SK-N-SH treated with all-trans-retinoic acid at 6 μM for 48 hours (cell line): ENCODE measurements at regions not wholly inside any gene's neighbourhood (a gene's known extent, or its start where the extent isn't known, plus 50 kb on each side); places are given as distances from the start of the nearest gene placed in this dataset.

Experiments
- ARNTL ChIP-seq: fragments of 450-650 bp; formaldehyde crosslinking; IDR thresholded peaks from 2 replicates; pipeline ENCODE4 v1.5.0; 2020; ENCODE audit warnings: low read depth, mild to moderate bottlenecking, moderate library complexity, borderline replicate concordance
- GLIS3 ChIP-seq: fragments of 250-450 bp; sonication (Bioruptor Pico); IDR thresholded peaks from 2 replicates; pipeline ENCODE4 v1.5.0; 2020; ENCODE audit warnings: mild to moderate bottlenecking, moderate library complexity
- PATZ1 ChIP-seq: fragments of 250-450 bp; sonication (Bioruptor Pico); IDR thresholded peaks from 2 replicates; pipeline ENCODE4 v1.8.0; 2020; ENCODE audit warnings: mild to moderate bottlenecking, moderate library complexity, borderline replicate concordance
- PPARA ChIP-seq: fragments of 250-450 bp; sonication (Bioruptor Pico); IDR thresholded peaks from 2 replicates; pipeline ENCODE4 v1.5.0; 2020; ENCODE audit warnings: mild to moderate bottlenecking, borderline replicate concordance
- ZFP3 ChIP-seq: fragments of 250-450 bp; sonication (Bioruptor Pico); IDR thresholded peaks from 2 replicates; pipeline ENCODE4 v1.5.0; 2020; ENCODE audit warnings: mild to moderate bottlenecking, moderate library complexity
- TF ChIP-seq, protein P1 (sequence below): fragments of 250-450 bp; sonication (Bioruptor Pico); IDR thresholded peaks from 2 replicates; pipeline ENCODE4 v1.5.0; 2020; ENCODE audit warnings: mild to moderate bottlenecking, moderate library complexity

DNA sequence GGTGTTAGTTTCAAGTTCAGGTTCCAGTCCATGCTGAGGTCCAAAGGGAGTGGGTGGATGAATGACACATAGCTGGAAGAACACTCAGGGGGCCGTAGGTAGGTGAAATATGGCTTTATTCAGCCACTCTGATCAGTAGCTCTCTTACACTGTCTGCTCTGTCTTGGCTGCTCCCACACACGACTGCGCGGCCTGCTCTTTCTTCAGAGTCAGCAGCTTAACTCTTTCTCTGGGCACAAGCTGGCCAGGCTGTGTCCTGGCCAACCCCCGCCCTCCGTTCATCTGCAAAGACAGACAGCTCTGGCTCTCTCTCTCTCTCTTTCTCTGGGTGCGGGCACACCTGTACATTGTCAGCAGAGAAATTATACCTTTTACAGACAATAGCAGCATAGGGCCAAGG lies 317.4 kb upstream of the SORCS1 start:
- TF ChIP-seq GLIS3 (no peak), ARNTL (no peak), PATZ1 (CRISPR knock-in tag) (no peak), ZFP3 (CRISPR knock-in tag) (no peak), PPARA (CRISPR knock-in tag) (no peak)
- TF ChIP-seq, protein P1, sequence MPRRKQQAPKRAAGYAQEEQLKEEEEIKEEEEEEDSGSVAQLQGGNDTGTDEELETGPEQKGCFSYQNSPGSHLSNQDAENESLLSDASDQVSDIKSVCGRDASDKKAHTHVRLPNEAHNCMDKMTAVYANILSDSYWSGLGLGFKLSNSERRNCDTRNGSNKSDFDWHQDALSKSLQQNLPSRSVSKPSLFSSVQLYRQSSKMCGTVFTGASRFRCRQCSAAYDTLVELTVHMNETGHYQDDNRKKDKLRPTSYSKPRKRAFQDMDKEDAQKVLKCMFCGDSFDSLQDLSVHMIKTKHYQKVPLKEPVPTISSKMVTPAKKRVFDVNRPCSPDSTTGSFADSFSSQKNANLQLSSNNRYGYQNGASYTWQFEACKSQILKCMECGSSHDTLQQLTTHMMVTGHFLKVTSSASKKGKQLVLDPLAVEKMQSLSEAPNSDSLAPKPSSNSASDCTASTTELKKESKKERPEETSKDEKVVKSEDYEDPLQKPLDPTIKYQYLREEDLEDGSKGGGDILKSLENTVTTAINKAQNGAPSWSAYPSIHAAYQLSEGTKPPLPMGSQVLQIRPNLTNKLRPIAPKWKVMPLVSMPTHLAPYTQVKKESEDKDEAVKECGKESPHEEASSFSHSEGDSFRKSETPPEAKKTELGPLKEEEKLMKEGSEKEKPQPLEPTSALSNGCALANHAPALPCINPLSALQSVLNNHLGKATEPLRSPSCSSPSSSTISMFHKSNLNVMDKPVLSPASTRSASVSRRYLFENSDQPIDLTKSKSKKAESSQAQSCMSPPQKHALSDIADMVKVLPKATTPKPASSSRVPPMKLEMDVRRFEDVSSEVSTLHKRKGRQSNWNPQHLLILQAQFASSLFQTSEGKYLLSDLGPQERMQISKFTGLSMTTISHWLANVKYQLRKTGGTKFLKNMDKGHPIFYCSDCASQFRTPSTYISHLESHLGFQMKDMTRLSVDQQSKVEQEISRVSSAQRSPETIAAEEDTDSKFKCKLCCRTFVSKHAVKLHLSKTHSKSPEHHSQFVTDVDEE (CRISPR knock-in tag): no peak
